Fibroblast of the aortic adventitia (primary cell): ENCODE measurements at regions not wholly inside any gene's neighbourhood (a gene's known extent, or its start where the extent isn't known, plus 50 kb on each side); places are given as distances from the start of the nearest gene placed in this dataset.

ENCODE experiments used
- DNase-seq: peaks from one replicate; pipeline ENCODE4 v3.0.0-alpha.2; 2010; ENCODE audit warnings: low read depth
- H3K4me3 ChIP-seq: 2 replicates; pipeline ENCODE4 v1.5.1; 2011; ENCODE audit warnings: low read depth, mild to moderate bottlenecking, control low read depth, low read length, moderate library complexity
- TF ChIP-seq, protein P1 (sequence below): IDR thresholded peaks from 2 replicates; pipeline ENCODE4 v1.5.1; 2011; ENCODE audit warnings: mild to moderate bottlenecking, low read length, control low read depth, inconsistent platforms; ENCODE audit not compliant: insufficient read depth

DNA sequence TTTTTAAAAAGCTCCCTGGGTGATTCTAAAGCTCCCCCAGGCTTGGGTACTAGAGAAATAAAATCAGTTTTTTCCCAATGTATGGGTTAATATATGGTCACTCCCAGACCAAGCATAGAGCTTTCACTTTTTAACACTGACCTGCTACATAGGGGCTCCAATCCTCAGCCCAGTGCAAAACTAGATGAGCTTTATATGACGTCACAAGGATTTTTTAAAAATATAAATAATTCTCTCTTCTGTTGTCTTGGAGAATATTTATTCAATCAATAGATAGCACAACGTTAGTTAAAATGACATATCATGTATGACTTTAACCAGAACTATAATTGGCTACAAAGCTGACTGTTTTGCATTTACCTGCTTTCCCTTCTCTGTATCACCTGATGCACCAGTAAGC lies 137.9 kb upstream of the TMCC3 start:
- TF ChIP-seq, protein P1, sequence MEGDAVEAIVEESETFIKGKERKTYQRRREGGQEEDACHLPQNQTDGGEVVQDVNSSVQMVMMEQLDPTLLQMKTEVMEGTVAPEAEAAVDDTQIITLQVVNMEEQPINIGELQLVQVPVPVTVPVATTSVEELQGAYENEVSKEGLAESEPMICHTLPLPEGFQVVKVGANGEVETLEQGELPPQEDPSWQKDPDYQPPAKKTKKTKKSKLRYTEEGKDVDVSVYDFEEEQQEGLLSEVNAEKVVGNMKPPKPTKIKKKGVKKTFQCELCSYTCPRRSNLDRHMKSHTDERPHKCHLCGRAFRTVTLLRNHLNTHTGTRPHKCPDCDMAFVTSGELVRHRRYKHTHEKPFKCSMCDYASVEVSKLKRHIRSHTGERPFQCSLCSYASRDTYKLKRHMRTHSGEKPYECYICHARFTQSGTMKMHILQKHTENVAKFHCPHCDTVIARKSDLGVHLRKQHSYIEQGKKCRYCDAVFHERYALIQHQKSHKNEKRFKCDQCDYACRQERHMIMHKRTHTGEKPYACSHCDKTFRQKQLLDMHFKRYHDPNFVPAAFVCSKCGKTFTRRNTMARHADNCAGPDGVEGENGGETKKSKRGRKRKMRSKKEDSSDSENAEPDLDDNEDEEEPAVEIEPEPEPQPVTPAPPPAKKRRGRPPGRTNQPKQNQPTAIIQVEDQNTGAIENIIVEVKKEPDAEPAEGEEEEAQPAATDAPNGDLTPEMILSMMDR: no peak
- no peak for DNase-seq
- no peak overlapping the region for H3K4me3 ChIP-seq

DNA sequence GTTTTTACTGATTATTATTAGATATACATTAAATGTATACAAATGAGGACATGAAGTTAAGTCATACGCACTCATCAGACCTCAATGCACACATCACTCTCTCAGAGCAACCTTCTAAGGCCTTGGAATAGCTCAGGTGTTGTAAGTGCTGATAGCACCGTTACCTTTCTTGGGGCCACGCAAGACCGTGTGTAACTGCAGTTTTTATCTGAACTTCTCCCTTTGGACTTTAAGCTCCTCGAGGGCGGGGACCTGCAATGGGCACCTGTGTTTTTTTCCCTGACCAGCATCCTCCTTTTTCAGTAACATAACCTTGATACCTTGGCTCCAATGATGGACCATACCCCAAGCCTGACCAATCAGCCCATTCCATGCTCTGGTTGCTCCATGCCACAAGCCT lies 136.5 kb upstream of the TMCC3 start:
- DNase-seq: no peak
- TF ChIP-seq, protein P1: no peak

GRCh38 chr12:94783862-94784261 lies 133.5 kb upstream of the TMCC3 start:
- TF ChIP-seq, protein P1: no peak
- H3K4me3 ChIP-seq: no peak overlapping the region
- peak; percentile 45 for DNase-seq

More for the DNA sequence above, 136.5 kb upstream of the TMCC3 start:
- H3K4me3 ChIP-seq: no peak overlapping the region

DNA sequence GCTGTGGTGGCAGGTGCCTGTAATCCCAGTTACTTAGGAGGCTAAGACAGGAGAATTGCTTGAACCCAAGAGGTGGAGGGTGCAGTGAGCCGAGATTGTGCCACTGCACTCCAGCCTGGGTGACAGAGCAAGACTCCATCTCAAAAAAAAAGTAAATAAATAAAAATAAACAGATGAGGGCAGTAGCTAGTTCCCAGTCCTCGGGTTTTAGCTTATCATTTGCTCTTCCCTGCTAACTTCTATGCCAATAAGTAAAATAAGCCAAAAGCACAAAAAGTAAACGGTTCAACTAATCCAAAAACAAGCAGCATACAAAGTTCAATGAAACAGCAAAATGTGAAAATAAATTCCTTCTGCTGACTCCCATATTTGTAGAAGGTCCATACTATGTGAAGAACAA lies 133.0 kb upstream of the TMCC3 start:
- peak; percentile 20 for DNase-seq
- TF ChIP-seq, protein P1: no peak
- no peak overlapping the region for H3K4me3 ChIP-seq

DNA sequence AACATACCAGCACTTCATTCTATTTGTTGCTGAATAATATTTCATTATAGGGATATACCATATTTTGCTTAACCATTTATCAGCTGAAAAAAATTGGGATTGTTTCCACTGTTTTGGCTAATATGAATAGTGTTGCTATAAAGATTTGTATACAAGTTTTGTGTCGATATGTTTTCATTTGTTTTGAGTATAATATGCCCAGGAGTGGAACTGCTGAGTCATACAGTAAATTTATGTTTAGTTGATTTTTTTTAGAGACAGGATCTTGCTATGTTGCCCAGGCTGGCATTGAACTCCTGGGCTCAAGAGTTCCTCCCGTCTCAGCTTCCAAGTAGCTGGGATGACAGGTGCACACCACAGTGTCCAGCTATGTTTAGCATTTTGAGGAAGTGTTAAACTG lies 131.5 kb upstream of the TMCC3 start:
- no peak for DNase-seq
- H3K4me3 ChIP-seq: no peak overlapping the region
- TF ChIP-seq, protein P1: no peak

- TF ChIP-seq, protein P1: no peak
- peak; percentile 87 for DNase-seq
- no peak overlapping the region for H3K4me3 ChIP-seq
These were observed 129.1 kb upstream of the TMCC3 start for GRCh38 chr12:94779485-94779884.

- DNase-seq: no peak
These were observed 127.6 kb upstream of the TMCC3 start for GRCh38 chr12:94777936-94778335.

More at GRCh38 chr12:94777936-94778335, 127.6 kb upstream of the TMCC3 start:
- no peak overlapping the region for H3K4me3 ChIP-seq
- TF ChIP-seq, protein P1: no peak
